Amniotic epithelial cell (primary cell): ENCODE measurements at regions not wholly inside any gene's neighbourhood (a gene's known extent, or its start where the extent isn't known, plus 50 kb on each side); places are given as distances from the start of the nearest gene placed in this dataset.

Experiments used
- DNase-seq: peaks from one replicate; pipeline ENCODE4 v3.0.0-alpha.2; 2010; ENCODE audit warnings: low read depth

- no peak for DNase-seq
Measured at GRCh38 chr16:79790854-79791253, 190.3 kb upstream of the MAF start.

GRCh38 chr16:79788949-79789348 is 188.4 kb upstream of the MAF start:
- no peak for DNase-seq

- DNase-seq = no peak
Measured at GRCh38 chr16:79786389-79786788, 185.9 kb upstream of the MAF start.

- no peak for DNase-seq
Measured at GRCh38 chr16:79784007-79784406, 183.5 kb upstream of the MAF start.

GRCh38 chr16:79777679-79778078 is 177.1 kb upstream of the MAF start:
- no peak for DNase-seq

GRCh38 chr16:79776243-79776847 is 175.8 kb upstream of the MAF start:
- DNase-seq = no peak

GRCh38 chr16:79772784-79773183 is 172.2 kb upstream of the MAF start:
- DNase-seq = no peak

GRCh38 chr16:79772048-79772447 is 171.5 kb upstream of the MAF start:
- DNase-seq = no peak

GRCh38 chr16:79770244-79771064 is 169.9 kb upstream of the MAF start:
- peak; percentile 76 for DNase-seq

- DNase-seq = no peak
Measured at GRCh38 chr16:79769928-79770243, 169.3 kb upstream of the MAF start.

GRCh38 chr16:79769270-79769927 is 168.9 kb upstream of the MAF start:
- no peak for DNase-seq

GRCh38 chr16:79768276-79768970 is 167.9 kb upstream of the MAF start:
- DNase-seq = no peak

GRCh38 chr16:79767421-79768275 is 167.1 kb upstream of the MAF start:
- peak; percentile 33 for DNase-seq

GRCh38 chr16:79765901-79766394 is 165.4 kb upstream of the MAF start:
- no peak for DNase-seq

- no peak for DNase-seq
Measured at GRCh38 chr16:79765431-79765830, 164.9 kb upstream of the MAF start.

GRCh38 chr16:79764415-79765110 is 164.0 kb upstream of the MAF start:
- DNase-seq = no peak

- no peak for DNase-seq
Measured at GRCh38 chr16:79762217-79762616, 161.7 kb upstream of the MAF start.

GRCh38 chr16:79758615-79759346 is 158.2 kb upstream of the MAF start:
- no peak for DNase-seq

- no peak for DNase-seq
Measured at GRCh38 chr16:79757968-79758367, 157.4 kb upstream of the MAF start.

GRCh38 chr16:79757163-79757562 is 156.6 kb upstream of the MAF start:
- no peak for DNase-seq
